ENCODE measurements at regions not wholly inside any gene's neighbourhood (a gene's known extent, or its start where the extent isn't known, plus 50 kb on each side); places are given as distances from the start of the nearest gene placed in this dataset.

DNA sequence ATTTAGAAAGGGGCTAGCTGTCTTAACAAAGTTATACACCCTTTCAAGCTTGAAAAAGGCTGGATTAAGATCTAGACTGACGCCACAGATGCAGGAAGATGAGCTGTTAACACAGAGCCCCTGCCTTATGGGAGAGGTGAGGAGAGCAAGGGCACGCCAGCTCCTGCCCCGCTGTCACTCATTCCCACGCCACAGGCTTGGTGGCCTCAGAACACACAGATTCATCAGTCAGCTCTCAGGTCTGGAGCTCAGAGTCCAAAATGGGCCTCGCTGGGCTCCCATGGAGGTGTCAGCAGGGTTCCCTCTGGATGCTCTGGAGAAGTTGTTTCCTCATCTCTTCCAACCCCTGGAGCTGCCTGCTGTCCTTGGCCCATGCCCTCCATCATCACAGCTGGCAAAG is 554.2 kb downstream of the TCERG1L start:
- Histone ChIP-seq H3K27me3 (ENCODE audit: control insufficient read depth, insufficient read depth, low read length) (no peaks in the 10 kb centered on the region), H3K36me3 (ENCODE audit: control insufficient read depth, insufficient read depth, low read length) (no peaks in the 10 kb centered on the region), H3K4me3 (ENCODE audit: low read depth, low read length) (no peak overlapping the region)
- DNase-seq (ENCODE audit: low read depth): no peak
- POLR2A ChIA-PET: no interaction called here
- CTCF ChIA-PET: no interaction called here
- TF ChIP-seq, protein P1, sequence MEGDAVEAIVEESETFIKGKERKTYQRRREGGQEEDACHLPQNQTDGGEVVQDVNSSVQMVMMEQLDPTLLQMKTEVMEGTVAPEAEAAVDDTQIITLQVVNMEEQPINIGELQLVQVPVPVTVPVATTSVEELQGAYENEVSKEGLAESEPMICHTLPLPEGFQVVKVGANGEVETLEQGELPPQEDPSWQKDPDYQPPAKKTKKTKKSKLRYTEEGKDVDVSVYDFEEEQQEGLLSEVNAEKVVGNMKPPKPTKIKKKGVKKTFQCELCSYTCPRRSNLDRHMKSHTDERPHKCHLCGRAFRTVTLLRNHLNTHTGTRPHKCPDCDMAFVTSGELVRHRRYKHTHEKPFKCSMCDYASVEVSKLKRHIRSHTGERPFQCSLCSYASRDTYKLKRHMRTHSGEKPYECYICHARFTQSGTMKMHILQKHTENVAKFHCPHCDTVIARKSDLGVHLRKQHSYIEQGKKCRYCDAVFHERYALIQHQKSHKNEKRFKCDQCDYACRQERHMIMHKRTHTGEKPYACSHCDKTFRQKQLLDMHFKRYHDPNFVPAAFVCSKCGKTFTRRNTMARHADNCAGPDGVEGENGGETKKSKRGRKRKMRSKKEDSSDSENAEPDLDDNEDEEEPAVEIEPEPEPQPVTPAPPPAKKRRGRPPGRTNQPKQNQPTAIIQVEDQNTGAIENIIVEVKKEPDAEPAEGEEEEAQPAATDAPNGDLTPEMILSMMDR (IDR thresholded peaks at IDR 0.05; ENCODE audit: insufficient read depth, low read depth, low read length): no peak

DNA sequence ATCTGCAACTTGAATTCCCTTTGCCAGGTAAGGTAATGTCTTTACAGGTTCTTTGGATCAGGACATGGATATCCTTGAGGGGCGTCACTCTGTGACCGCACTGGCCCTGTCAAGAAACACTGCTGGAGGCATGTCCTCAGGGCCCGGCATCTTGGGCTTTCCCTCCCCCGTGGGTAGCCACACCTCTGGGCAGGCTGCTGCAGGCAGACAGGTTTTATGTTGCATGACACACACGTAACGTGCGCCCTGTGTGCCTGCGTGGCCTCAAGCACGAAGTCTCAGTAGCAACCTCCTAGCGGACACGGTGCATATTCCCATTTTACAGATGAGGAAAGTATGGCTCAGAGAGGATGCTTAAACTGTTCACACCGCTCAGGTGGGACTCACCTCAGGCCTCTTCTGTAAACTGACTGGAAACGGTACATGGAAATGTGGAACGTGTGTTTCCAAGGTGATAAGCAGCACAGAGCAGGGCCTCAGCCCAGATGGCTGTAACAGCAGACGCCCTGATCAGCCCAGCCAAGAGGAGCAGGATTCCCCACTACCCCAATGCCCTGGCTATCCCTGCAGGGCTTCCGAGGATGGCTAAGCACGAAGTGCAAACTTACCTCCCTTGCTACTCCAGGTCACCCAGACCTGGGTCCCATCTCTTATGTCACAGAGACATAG is 553.6 kb downstream of the TCERG1L start:
- no peak for DNase-seq (ENCODE audit: low read depth)
- ChIA-PET POLR2A (no interaction called here), CTCF (no interaction called here)
- Histone ChIP-seq H3K36me3 (ENCODE audit: control insufficient read depth, insufficient read depth, low read length) (no peaks in the 10 kb centered on the region), H3K27me3 (ENCODE audit: control insufficient read depth, insufficient read depth, low read length) (no peaks in the 10 kb centered on the region), H3K4me3 (ENCODE audit: low read depth, low read length) (no peak overlapping the region)
- TF ChIP-seq, protein P1 (IDR thresholded peaks at IDR 0.05; ENCODE audit: insufficient read depth, low read depth, low read length): no peak

DNA sequence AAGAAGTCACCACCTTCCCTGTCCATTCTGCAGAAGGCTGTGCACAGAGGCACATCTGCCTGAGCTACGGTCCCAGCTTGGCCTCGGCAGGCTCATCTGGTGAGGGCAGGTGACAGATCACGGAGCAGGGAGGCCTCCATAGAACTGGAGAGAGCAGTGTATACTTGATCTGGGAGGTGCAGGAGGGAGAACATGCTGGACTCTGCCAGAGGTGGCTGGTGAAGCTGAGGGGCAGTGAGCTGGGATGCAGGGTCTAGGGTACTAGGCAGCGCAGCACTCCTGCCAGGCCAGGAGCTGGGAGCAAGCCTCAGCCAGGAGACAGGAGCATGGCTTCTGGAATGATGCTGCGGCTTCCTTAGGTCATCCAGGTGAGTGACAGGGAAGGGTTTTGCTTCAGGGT is 553.0 kb downstream of the TCERG1L start:
- Histone ChIP-seq H3K27me3 (ENCODE audit: control insufficient read depth, insufficient read depth, low read length) (no peaks in the 10 kb centered on the region), H3K36me3 (ENCODE audit: control insufficient read depth, insufficient read depth, low read length) (no peaks in the 10 kb centered on the region), H3K4me3 (ENCODE audit: low read depth, low read length) (no peak overlapping the region)
- CTCF ChIA-PET: no interaction called here
- DNase-seq (ENCODE audit: low read depth): no peak
- POLR2A ChIA-PET: no interaction called here
- TF ChIP-seq, protein P1 (IDR thresholded peaks at IDR 0.05; ENCODE audit: insufficient read depth, low read depth, low read length): no peak

DNA sequence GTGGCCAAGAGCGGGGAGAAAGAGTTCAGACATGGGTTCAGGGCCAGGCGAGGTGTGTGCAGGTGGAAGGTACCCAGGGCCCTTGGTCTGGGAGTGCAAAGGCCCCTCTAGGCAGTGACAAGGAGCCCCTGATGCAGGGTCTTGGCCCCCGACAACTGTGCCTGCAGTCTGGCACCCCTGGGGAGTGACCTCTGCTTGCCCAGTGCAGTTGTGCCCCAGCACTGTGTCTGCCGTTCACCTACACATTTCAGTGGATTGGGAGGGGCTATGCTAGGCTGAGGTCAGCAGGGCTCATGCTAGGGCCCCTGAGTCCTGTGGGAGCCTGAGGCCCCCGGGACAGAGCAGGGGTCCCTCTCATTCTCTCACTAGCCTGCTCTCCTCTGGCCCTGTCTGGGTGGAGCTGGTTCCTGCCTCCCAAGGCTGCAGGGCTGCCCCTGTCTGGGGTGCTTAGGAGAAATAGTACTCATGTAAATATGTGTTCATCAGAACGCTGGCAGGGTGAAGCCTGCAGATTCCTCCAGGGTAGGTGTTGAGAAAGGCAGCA is 550.4 kb downstream of the TCERG1L start:
- Histone ChIP-seq H3K27me3 (ENCODE audit: control insufficient read depth, insufficient read depth, low read length) (no peaks in the 10 kb centered on the region), H3K4me3 (ENCODE audit: low read depth, low read length) (no peak overlapping the region), H3K36me3 (ENCODE audit: control insufficient read depth, insufficient read depth, low read length) (no peaks in the 10 kb centered on the region)
- no peak for DNase-seq (ENCODE audit: low read depth)
- POLR2A ChIA-PET: no interaction called here
- CTCF ChIA-PET: no interaction called here
- TF ChIP-seq, protein P1 (IDR thresholded peaks at IDR 0.05; ENCODE audit: insufficient read depth, low read depth, low read length): no peak

- ChIA-PET CTCF (no interaction called here), POLR2A (no interaction called here)
- Histone ChIP-seq H3K36me3 (ENCODE audit: control insufficient read depth, insufficient read depth, low read length) (no peaks in the 10 kb centered on the region), H3K27me3 (ENCODE audit: control insufficient read depth, insufficient read depth, low read length) (no peaks in the 10 kb centered on the region), H3K4me3 (ENCODE audit: low read depth, low read length) (no peak overlapping the region)
- no peak for DNase-seq (ENCODE audit: low read depth)
- TF ChIP-seq, protein P1 (IDR thresholded peaks at IDR 0.05; ENCODE audit: insufficient read depth, low read depth, low read length): no peak
These were observed 549.7 kb downstream of the TCERG1L start for GRCh38 chr10:130761788-130762301.

Measured in BJ (cell line).